NCI-H774 (cell line): ENCODE measurements at regions not wholly inside any gene's neighbourhood (a gene's known extent, or its start where the extent isn't known, plus 50 kb on each side); places are given as distances from the start of the nearest gene placed in this dataset.

Experiments
- DNase-seq: peaks from one replicate; lab custom pipeline; 2025; lab: John Stamatoyannopoulos, UW

DNA sequence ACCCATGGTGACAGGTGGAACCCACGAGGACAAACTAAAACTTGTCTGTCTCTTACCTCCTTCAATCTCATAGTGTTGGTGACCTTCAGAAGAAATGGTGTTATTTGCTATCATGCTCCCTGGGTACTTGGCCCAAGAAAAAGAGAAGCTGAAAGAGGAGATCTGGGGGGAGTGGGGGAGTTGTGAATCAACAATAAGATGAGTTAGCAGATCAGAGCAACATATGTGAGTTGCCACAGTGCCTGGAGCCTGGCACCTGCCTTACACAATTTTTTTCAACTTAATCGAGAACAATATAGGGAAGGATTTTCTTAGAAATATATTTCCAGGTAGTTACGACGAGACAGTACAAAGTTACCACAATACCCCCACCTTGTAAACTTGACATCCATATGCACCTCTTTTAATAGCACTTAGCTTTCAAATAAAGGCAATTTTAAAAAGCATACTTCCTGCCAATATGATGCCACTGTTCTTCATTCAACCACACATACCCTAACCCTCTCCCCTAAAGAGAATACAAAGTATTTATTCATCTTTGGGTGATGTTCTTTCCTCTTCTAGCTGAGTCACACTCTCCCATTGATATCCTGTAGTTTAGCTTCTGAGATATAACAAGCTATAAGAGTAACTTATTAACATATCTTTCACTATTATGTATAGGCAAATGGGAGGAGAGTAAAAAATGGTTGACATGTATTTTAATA, 424.1 kb upstream of the OR4E1 start:
- DNase-seq: no peak

DNA sequence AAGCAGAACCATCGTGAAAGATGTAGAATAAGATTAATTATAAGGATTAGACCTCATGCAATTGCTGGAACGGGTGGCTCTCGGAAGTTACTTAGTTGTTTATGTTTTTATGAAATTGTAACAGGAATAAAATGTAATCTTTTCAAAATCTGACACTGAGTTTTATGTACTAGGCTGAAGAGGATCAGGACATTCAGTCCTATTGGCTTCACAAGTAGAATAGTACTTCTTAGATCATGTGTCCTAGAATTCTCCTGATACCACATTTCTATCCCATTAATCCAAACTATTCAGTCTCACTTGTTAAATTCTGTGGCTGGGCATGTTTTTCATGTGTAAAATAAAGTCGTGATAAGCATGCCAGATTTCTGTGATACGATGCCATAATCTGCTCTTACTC, 423.5 kb upstream of the OR4E1 start:
- no peak for DNase-seq

DNA sequence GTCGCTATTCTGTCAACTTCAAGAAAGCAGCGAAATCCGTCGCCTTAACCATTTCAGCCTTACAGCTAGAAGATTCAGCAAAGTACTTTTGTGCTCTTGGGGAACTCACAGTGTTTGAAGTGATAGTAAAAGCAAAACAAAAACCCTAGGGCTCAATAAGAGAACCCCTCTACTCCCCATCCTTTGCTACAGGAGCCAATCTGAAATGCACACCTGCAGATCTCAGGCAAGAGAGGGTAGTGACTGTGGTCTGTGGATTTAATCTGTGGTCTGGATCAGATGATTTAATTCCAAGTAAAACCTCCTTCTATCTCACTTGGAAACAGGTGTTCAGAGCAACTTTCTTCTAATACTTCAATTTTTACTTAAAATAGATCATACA, 422.9 kb upstream of the OR4E1 start:
- DNase-seq: no peak

DNA sequence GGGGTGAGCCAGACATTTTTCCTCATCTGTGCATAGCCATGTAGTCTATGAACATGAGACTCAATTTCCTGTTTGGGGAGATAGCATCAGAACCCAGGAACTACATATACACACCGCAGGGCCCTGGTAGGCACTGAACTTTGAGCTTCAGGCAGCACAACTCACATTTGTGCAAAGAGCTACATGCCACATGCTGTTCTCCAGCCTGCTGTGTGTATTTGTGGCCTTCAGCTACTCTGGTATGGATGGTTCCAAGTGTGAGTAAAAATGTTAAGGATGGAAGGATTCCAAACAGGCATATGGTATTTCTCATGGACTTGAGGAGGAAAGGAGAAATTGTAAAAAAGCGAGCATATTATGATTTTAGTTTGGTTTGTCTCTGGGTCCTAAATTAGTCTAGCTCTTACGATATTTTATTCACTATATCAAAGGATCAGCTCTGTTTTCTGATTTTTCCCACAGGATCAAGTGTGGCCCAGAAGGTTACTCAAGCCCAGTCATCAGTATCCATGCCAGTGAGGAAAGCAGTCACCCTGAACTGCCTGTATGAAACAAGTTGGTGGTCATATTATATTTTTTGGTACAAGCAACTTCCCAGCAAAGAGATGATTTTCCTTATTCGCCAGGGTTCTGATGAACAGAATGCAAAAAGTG, 422.4 kb upstream of the OR4E1 start:
- no peak for DNase-seq

DNA sequence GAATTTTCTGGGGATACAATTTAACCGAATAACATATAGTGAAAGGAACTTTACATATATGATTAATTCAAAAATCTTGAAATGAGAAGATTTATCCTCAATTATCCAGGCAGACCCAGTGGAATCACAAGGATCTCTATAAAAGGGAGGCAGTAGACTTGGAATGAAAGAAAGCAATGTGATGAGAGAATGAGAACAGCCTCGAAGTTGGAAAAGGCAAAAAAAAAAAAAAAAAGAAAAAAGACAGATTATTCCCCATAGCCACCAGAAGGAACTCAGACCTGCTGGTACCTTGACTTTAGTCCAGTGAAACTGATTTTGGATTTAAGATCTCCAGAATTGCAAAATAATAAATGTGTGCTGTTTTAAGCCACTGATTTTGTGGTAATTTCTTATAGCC, 416.3 kb upstream of the OR4E1 start:
- DNase-seq: no peak

DNA sequence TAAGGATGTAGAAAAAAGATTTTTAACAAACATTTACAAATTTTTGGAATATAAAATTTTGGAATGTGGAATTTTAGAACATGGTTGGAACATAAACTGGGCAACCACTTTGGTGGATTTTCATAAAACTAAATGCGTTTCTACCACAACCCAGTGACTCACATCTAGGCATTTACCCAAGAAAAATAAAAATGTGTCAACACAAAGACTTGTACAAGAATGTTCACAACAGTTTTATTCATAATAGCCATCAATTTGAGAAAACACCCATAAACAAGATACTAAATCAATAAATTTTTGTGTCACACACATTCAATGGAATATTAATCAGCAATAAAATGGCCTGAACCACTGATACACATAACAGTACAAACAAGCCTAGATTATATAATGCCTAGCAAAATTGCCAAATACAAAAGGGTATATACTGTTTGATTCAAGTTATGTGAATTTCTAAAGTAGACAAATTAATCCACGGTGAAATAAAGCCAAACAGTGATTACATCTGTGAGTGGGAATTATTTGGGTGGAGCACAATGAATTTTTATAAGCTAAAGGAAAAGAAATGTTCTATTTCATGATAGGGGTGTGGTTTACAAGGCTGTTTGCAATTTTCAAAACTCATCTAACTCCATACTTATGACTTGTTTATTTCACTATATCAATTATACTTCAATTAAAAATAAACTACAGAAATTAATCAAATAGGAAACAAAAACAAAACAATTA, 415.2 kb upstream of the OR4E1 start:
- no peak for DNase-seq

DNA sequence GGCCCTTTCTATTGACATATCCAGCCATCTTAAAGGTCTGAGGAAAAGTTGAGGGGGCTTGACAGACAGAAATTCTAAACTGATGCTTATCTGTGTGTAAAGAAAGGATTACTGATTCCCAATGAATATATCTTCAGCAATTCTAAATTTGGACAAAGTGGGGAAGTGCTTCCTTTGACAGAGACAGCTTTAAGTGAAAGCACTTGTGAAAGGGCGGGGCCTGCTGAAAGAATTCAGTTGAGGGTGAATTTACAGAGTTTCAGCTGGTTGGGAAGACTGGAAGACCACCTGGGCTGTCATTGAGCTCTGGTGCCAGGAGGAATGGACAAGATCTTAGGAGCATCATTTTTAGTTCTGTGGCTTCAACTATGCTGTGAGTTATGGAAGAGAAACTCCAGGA, 412.5 kb upstream of the OR4E1 start:
- DNase-seq: no peak

DNA sequence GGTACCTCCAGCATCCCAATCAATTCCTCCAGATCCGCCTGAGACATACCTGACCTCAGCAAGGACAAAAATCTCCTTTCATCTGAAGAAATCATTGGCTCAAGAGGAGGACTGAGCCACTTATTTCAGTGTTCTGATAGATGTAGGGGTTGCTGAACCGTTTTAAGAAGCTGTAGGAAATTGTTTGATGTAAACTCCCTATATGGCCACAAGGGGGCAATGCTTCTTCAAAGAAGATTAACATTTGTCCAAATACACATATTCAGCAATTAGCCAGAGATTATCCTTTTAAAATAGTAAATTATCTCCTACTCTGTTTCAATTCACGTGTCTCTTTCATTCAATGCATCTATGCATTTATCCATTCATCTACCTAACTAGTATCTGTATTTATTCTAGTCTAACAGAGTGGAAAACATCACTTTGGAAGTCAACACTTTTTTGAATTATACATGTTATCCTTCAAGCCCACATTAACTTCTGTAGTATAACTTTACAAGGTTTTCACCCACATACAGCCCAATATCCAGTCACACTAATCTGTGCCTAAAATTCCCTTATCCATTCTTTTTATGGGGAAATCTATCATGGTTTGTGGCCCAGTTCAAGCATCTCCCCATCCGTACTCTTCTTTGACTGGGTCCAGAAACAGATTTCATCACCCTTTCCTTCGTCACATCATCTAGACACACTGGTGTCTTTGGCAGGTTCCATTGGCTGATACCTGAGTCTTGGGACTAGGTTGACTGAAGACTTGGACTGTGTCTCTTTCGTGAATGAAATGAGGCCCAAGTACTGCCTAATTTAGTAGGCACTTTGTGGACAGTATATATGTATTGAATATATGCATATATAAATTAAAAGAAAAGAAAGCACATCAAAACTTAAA, 411.0 kb upstream of the OR4E1 start:
- no peak for DNase-seq

DNA sequence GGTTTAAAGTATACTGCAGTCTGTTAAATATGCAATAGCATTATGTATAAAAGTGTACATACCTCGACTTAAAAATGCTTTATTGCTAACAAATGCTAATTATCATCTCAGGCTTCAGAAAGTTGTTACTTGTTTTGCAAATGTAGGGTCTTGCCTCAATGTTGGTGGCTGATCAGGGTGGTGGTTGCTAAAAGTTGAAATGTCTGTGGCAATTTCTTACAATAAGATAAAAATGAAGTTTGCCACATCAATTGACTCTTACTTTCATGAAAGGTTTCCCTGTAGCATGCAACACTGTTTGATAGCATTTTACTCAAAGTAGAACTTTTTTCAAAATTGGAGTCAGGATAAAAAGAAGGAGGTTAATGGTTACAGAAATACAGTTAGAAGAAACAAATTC, 407.7 kb upstream of the OR4E1 start:
- no peak for DNase-seq

DNA sequence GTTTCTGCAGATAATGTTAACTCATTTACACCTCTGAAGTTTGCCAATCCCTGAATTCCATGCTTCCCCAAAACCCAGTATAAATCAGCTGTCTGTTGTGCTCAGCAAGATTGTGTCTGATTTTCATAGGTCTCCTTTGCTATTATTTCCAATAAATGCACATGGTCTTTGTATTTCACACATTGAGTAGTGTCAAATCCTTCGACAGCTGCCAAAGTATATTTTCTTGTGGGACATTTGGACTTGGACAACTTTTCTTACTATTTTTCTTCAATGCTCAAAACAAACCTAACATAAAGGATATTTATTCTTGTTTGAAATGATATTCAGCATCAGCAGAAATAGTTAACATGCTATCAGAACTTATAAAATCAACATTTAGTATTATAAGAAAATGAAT, 406.1 kb upstream of the OR4E1 start:
- no peak for DNase-seq

DNA sequence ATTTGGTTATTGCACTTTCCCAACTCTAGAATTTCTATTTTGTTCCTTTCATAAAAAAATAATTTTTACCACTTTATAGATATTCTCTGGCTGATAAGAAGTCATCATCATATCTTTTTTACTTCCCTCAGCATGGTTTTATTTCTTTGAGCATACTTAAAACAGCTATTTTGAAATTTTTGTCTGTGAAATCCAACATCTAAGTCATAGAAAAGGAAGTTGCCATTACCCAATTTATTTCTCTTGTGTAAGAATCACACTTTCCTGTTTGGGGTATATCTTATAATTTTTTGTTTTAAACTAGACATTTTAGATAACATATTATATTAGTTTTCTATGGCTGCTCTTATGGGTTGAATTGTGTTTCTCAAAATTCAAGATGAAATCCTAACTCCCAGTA, 400.2 kb upstream of the OR4E1 start:
- DNase-seq: no peak

DNA sequence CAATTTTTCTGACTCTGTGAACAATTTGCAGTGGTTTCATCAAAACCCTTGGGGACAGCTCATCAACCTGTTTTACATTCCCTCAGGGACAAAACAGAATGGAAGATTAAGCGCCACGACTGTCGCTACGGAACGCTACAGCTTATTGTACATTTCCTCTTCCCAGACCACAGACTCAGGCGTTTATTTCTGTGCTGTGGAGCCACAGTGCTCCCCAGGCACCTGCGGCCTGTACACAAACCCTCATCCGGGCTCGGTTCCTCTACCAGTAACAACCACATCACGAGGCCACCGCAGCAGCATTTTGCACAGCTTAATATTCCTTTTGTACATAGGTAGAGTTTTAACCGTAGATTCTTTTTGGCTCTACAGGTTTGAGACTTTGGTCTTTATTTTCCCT, 397.4 kb upstream of the OR4E1 start:
- DNase-seq: no peak

DNA sequence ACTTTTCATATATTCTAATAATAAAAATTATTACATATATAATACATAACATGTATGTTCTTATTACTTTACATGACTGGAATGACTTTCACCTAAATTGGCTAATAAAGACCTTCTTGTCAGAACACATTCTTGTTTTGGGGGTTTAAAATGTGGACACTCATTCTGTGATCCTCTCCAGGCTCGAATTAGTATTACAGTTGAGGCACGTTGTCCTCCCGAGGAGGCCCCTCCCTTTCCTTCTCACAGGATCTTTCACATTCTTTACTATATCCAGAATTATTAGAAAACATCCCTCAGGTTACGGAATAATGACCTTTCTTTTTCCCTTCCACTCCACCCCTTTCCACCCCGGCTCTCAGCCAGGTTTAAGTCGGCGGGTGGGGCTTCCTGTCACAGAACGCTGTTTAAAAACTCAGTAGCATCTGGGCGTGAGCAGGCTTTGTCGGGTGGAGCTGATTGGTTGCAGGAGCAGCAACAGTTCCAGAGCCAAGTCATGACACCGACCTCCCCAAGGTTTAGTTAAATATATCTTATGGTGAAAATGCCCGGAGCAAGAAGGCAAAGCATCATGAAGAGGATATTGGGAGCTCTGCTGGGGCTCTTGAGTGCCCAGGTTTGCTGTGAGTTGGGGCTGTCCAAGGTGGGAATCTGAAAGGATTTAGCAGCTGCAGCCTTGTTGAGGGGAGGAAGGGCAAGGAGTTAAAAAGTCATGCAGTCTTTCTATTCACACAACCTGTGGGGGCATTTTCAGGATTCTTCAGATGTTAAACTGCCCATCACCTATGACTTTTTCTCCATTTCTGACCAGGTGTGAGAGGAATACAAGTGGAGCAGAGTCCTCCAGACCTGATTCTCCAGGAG, 396.7 kb upstream of the OR4E1 start:
- DNase-seq: no peak

DNA sequence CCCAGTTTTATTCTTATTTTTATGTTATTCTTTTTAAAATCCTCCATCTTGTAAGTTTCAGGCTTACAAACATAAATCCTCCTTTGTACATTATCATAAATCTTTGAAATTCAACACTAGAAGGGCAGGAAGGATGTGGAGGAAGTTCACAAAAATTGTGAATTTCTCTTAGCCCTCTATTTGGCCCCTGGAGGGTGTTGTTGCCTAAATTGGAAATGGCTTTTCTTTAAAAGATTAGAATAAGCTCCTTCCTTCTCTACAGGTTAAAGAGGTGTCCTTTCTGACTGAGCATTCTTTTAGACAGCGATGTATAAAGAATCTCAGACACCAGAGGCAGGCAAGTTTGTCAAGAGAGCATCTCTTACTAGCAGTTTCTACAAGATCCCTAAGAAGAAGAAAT, 391.7 kb upstream of the OR4E1 start:
- no peak for DNase-seq

DNA sequence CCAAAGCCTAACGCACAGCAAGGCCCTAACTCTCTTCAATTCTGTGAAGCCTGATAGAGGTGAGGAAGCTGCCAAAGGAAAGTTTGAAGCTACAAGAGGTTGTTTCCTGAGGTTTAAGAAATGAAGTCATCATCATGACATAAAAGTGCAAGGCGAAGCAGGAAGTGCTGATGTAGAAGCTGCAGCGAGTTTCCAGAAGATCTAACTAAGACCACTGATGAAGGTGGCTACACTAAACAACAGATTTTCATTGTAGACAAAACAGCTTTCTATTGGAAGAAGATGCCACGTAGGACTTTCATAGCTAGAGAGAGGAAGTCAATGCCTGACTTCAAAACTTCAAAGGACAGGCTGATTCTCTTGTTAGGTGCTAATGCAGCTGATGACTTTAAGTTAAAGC, 385.6 kb upstream of the OR4E1 start:
- DNase-seq: no peak

DNA sequence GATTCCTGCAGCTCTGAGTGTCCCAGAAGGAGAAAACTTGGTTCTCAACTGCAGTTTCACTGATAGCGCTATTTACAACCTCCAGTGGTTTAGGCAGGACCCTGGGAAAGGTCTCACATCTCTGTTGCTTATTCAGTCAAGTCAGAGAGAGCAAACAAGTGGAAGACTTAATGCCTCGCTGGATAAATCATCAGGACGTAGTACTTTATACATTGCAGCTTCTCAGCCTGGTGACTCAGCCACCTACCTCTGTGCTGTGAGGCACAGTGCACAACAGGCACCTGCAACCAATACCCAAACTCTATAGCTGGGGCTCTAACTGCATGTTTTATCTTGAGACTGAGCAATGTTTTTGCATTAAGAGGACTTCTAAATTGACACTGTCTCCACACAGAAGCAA, 379.2 kb upstream of the OR4E1 start:
- DNase-seq: no peak

DNA sequence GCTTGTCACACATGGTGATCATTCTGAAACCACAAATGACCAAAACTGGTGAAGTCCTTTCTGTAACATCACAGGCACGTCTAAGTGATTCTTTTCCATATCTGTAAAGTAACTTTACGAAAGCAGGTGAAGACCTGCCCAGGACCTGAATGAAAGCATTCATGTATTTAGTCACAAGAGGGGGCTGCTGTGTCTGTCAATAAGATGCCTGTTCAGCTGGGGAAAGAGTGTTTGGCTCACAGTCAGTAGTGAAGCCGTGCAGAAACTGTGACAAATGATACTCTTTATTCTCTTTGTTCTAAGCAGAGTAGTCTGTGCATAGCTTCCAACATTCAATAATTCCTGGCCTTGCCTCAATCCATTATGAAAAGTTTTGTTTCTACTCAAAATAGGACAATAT, 373.5 kb upstream of the OR4E1 start:
- no peak for DNase-seq

DNA sequence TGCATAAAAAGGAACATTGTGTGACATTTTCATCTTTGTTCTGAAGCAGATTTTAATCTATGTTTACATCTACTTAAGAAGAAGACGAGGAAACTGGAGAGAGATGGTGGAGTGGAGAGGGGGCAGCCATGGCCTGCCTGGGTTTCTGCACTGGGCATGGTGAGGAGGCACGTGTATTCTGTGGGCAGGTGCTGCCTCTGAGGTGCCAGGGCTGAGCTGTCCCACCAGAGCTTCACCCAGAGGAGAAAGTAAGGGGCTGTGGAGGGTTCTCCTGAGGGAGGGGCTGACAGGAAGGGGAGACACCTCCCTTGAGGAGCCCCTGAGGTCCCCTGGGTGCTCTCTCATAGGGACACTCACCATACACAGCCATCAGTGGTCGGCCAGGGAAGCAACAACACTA, 372.4 kb upstream of the OR4E1 start:
- no peak for DNase-seq

DNA sequence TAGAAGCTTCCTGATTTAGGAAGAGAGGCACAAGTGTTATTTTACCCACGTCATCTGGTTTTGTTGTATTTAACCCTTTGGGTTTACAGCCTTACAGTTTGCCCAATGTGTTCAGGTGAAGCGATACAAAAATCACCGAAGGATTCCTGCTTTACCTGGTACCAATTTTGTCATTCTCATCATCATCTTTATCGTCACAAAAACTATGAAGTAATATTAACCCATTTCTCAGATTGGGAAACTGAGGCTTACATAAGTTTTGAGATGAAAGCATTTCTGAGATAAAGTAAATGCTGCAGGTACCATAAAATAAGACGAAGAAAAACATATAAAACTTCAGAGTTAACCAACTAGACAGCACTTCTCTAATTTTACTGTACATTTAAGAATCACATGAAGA, 370.6 kb upstream of the OR4E1 start:
- DNase-seq: no peak

DNA sequence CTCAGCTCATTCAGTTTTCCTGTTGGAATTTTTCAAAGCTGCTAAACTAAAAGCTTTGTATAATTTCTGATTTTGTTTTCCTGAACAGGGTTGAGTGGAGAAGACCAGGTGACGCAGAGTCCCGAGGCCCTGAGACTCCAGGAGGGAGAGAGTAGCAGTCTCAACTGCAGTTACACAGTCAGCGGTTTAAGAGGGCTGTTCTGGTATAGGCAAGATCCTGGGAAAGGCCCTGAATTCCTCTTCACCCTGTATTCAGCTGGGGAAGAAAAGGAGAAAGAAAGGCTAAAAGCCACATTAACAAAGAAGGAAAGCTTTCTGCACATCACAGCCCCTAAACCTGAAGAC, 367.1 kb upstream of the OR4E1 start:
- DNase-seq: no peak

DNA sequence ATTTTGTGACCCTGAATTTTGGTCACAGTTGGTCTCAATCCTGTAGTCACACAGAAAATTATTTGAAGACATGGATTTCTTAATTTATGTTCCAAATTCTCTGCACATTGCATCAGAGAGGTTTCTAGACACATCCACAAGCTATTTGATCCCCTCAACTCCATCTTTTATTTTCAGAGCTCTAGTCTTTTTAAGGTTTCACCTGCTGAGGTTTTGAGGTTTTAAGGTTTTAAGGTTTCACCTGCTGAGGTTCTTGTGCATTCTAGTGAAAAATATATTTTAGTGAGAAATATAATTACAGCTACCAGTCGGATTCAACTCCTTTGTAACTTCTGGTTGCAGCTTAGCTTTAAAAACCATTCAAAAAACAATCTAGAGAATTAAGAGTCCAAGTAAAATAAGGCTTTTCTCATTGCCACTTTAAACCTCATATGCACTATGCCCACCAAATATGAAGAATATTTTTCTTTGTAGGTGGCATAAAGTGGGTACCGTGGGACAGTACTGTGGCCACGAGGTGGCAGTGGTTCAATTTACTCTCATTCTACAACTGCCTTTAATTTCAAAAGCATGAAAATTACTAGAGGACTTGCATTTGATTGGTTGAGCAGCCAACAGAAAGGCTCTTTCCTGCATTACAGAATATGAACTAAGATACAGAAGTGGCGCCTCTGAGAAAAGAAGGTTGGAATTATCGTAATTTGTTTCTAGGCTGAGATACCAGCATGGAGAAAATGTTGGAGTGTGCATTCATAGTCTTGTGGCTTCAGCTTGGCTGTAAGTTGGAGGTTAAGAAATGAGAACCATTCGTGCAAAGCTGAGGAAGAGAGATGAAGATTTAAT, 366.5 kb upstream of the OR4E1 start:
- DNase-seq: no peak
